OCI-LY7 (cell line): ENCODE measurements at regions not wholly inside any gene's neighbourhood (a gene's known extent, or its start where the extent isn't known, plus 50 kb on each side); places are given as distances from the start of the nearest gene placed in this dataset.

Source experiments
- BruUV-seq: library from RNA; stranded (reverse); fragments of 400-500 nt; replicated peaks from 2 replicates; lab custom pipeline; 2021; lab: Mats Ljungman, UMichigan
- CTCF ChIA-PET: fragments of 300-600 bp; sonication (Branson Sonifier 250); formaldehyde crosslinking; loops from one replicate; lab custom pipeline; 2022; ENCODE audit warnings: antibody characterized with exemption; ENCODE audit not compliant: unreplicated experiment; lab: Charles Lee
- POLR2A ChIA-PET: fragments of 300-600 bp; sonication (Branson Sonifier 250); formaldehyde crosslinking; loops from one replicate; lab custom pipeline; 2022; ENCODE audit warnings: antibody characterized with exemption; lab: Charles Lee
- DNase-seq: peaks from one replicate; pipeline ENCODE4 v3.0.0-alpha.2; 2015; ENCODE audit warnings: low spot score
- H2AFZ ChIP-seq: fragments of 200-600 bp; sonication (generic), shearing (Covaris generic); 2 replicates; pipeline ENCODE4 v1.6.1; 2014; ENCODE audit warnings: mild to moderate bottlenecking, antibody characterized with exemption, low read length, moderate library complexity
- H3K27ac ChIP-seq: fragments of 200-600 bp; sonication (generic); 2 replicates; pipeline ENCODE4 v1.5.1; 2014; ENCODE audit warnings: mixed run types, low read depth, mild to moderate bottlenecking, moderate library complexity, low read length, inconsistent platforms; ENCODE audit not compliant: poor library complexity, severe bottlenecking
- H3K36me3 ChIP-seq: fragments of 200-600 bp; sonication (generic); 2 replicates; pipeline ENCODE4 v1.6.1; 2014; ENCODE audit warnings: mild to moderate bottlenecking, antibody characterized with exemption, low read length, moderate library complexity, mixed read lengths; ENCODE audit not compliant: insufficient read depth
- H3K4me1 ChIP-seq: fragments of 200-600 bp; sonication (generic); 2 replicates; pipeline ENCODE4 v1.5.1; 2014; ENCODE audit warnings: mild to moderate bottlenecking, low read length; ENCODE audit not compliant: insufficient read depth, poor library complexity, severe bottlenecking
- H3K4me2 ChIP-seq: fragments of 200-600 bp; sonication (generic); 2 replicates; pipeline ENCODE4 v1.6.1; 2014; ENCODE audit warnings: mild to moderate bottlenecking, low read length
- H3K4me3 ChIP-seq: fragments of 200-600 bp; sonication (generic); 2 replicates; pipeline ENCODE4 v1.5.1; 2014; ENCODE audit warnings: mild to moderate bottlenecking, low read depth, low read length; ENCODE audit not compliant: poor library complexity, severe bottlenecking
- H3K79me2 ChIP-seq: fragments of 200-600 bp; sonication (generic); 2 replicates; pipeline ENCODE4 v1.6.1; 2016; ENCODE audit warnings: low read depth, mild to moderate bottlenecking, low read length, moderate library complexity, mixed read lengths; ENCODE audit not compliant: insufficient read depth
- H3K9me2 ChIP-seq: fragments of 200-600 bp; sonication (generic); 2 replicates; pipeline ENCODE4 v1.6.1; 2016; ENCODE audit warnings: mild to moderate bottlenecking, low read length, mixed read lengths; ENCODE audit not compliant: insufficient read depth
- H3K9me3 ChIP-seq: fragments of 200-600 bp; sonication (generic); 2 replicates; pipeline ENCODE4 v1.6.1; 2014; ENCODE audit warnings: mild to moderate bottlenecking, mixed run types, low read length, mixed read lengths
- H4K20me1 ChIP-seq: fragments of 200-600 bp; sonication (generic); 2 replicates; pipeline ENCODE4 v1.6.1; 2014; ENCODE audit warnings: mild to moderate bottlenecking, antibody characterized with exemption, low read length, moderate library complexity, mixed read lengths; ENCODE audit not compliant: insufficient read depth
- CTCF ChIP-seq: fragments of 200-600 bp; sonication (generic); conservative IDR thresholded peaks from 2 replicates; pipeline ENCODE4 v1.5.1; 2014; ENCODE audit warnings: mild to moderate bottlenecking, antibody characterized with exemption, low read length, moderate library complexity, mixed read lengths
- EZH2phosphoT487 ChIP-seq: fragments of 200-600 bp; sonication (generic); IDR thresholded peaks from 2 replicates; pipeline ENCODE4 v1.6.1; 2018; ENCODE audit warnings: low read depth, borderline replicate concordance, mild to moderate bottlenecking, mixed run types, antibody characterized with exemption, low read length, moderate library complexity, mixed read lengths
- intact Hi-C: fragments of 100-400 bp; cut with micrococcal nuclease; formaldehyde crosslinking; loops from one replicate; pipeline ENCODE4 v1.10.0; 2022; ENCODE audit not compliant: unreplicated experiment

- POLR2A ChIA-PET, result no interaction called here
- Histone ChIP-seq H3K4me1 (no peaks in the 10 kb centered on the region), H2AFZ (no peak overlapping the region), H3K79me2 (no peaks in the 10 kb centered on the region), H3K27ac (no peak overlapping the region), H4K20me1 (no peaks in the 10 kb centered on the region), H3K36me3 (no peaks in the 10 kb centered on the region), H3K4me2 (no peak overlapping the region), H3K9me3 (no peaks in the 10 kb centered on the region), H3K4me3 (no peak overlapping the region), H3K9me2 (no peaks in the 10 kb centered on the region)
- TF ChIP-seq EZH2phosphoT487, result no peak
- TF ChIP-seq CTCF, result no peak
- CTCF ChIA-PET, result no interaction called here
- DNase-seq, result no peak
- intact Hi-C loops, result no loop called here
- no TSS peak for BruUV-seq
Observed at GRCh38 chr14:54216827-54217226, 180.0 kb upstream of the CDKN3 start.

GRCh38 chr14:54219261-54220070, 177.3 kb upstream of the CDKN3 start:
- DNase-seq, result no peak
- POLR2A ChIA-PET, result interaction anchor here (1.6 kb wide), 1 partner anchor 13 kb away, joined by 4 read pairs; no protein-coding TSS in a partner anchor
- CTCF ChIA-PET, result no interaction called here
- no peak overlapping the region for H3K4me2 ChIP-seq
- no peaks in the 10 kb centered on the region for H3K36me3 ChIP-seq
- TF ChIP-seq CTCF, result no peak
- no peak for TF ChIP-seq EZH2phosphoT487
- H3K9me3 ChIP-seq, result no peaks in the 10 kb centered on the region
- intact Hi-C loops, result no loop called here
- H4K20me1 ChIP-seq, result no peaks in the 10 kb centered on the region
- no peak overlapping the region for H3K4me3 ChIP-seq
- H3K9me2 ChIP-seq, result no peaks in the 10 kb centered on the region
- H2AFZ ChIP-seq, result no peak overlapping the region
- BruUV-seq, result no TSS peak
- no peaks in the 10 kb centered on the region for H3K79me2 ChIP-seq
- H3K4me1 ChIP-seq, result no peaks in the 10 kb centered on the region
- no peak overlapping the region for H3K27ac ChIP-seq

GRCh38 chr14:54220071-54220703, 176.6 kb upstream of the CDKN3 start:
- no peaks in the 10 kb centered on the region for H4K20me1 ChIP-seq
- TF ChIP-seq EZH2phosphoT487, result no peak
- TF ChIP-seq CTCF, result no peak
- no peak overlapping the region for H3K27ac ChIP-seq
- no TSS peak for BruUV-seq
- ChIA-PET CTCF (no interaction called here), POLR2A (interaction anchor here (0.7 to 1.6 kb wide), 2 partner anchors 12 to 832 kb away, joined by 3 to 4 read pairs; no protein-coding TSS in a partner anchor)
- DNase-seq, result no peak
- no peaks in the 10 kb centered on the region for H3K36me3 ChIP-seq
- H3K9me2 ChIP-seq, result no peaks in the 10 kb centered on the region
- no peaks in the 10 kb centered on the region for H3K9me3 ChIP-seq
- H3K4me1 ChIP-seq, result no peaks in the 10 kb centered on the region
- H3K4me2 ChIP-seq, result no peak overlapping the region
- no peaks in the 10 kb centered on the region for H3K79me2 ChIP-seq
- H3K4me3 ChIP-seq, result no peak overlapping the region
- intact Hi-C loops, result no loop called here
- no peak overlapping the region for H2AFZ ChIP-seq
